ENCODE measurements at regions not wholly inside any gene's neighbourhood (a gene's known extent, or its start where the extent isn't known, plus 50 kb on each side); places are given as distances from the start of the nearest gene placed in this dataset.

DNA sequence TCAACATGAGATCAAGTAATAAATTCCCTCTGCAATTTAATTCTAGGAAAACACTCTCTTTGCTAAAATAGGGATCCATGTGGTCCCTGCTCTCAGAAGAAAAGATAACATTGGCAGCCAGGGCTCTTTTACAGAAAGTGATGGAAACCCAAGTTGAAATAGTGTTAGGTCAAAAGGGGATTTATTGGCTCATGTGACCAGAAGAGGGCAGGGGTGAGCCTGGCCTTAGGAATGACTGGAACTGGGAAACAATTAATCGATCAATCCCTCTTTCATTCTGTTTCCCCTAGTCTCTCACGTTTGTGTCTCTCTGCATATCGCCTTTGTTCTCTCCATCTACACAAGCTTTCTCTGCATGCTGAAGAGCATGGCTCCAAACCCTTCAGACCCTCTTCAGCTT lies 58.3 kb upstream of the ALDH1B1 start:
- Histone ChIP-seq H3K9me3 (ENCODE audit: low read length) (no peaks in the 10 kb centered on the region), H3K9ac (ENCODE audit: insufficient read depth, low read depth, low read length) (no peak overlapping the region), H3K79me2 (ENCODE audit: insufficient read depth, low read length) (no peaks in the 10 kb centered on the region), H3K4me3 (replicated peaks in 1 of 3; ENCODE audit: insufficient read depth in 1 of 3, low read depth in 2 of 3, low read length in 3 of 3) (no peak overlapping the region), H3K27me3 (ENCODE audit: control insufficient read depth in 1 of 2, insufficient read depth in 2 of 2, low read length in 2 of 2) (peaks cover 1 to 20% of the 10 kb centered on the region in 2 experiments; a peak in 2 of 5 replicates), H3K27ac (ENCODE audit: extremely low read length, insufficient read depth, low read length) (no peak overlapping the region), H3K4me2 (ENCODE audit: low read depth, low read length) (peak overlapping the region; percentile 18; the same call in 1 of the 2 replicates), H3K4me1 (ENCODE audit: insufficient read depth, low read length) (peaks cover 11% of the 10 kb centered on the region; the same call in 1 of the 2 replicates), H4K20me1 (ENCODE audit: insufficient read depth, low read length) (no peaks in the 10 kb centered on the region), H2AFZ (ENCODE audit: low read length) (no peak overlapping the region), H3K36me3 (replicated peaks in 1 of 2; ENCODE audit: control insufficient read depth in 1 of 2, insufficient read depth in 2 of 2, low read length in 2 of 2) (no peaks in the 10 kb centered on the region)
- peak; percentile 81 for FAIRE-seq
- peak; percentile 31 for DNase-seq (ENCODE audit: low spot score)
- ATAC-seq = peak; percentile 75
- intact Hi-C loops (cut with micrococcal nuclease; ENCODE audit: unreplicated experiment) (loop anchor here (1.0 kb wide), 2 partner anchors 29 to 66 kb away; no protein-coding TSS in a partner anchor), in situ Hi-C loops (cut with HindIII; ENCODE audit: extremely low pct_ligation_motif_present, low pct_unique_long_range_greater_than_20kb) (no loop called here)
- no peak for TF ChIP-seq EED (CRISPR knock-in tag; IDR thresholded peaks at IDR 0.05)
- no peak for TF ChIP-seq TEAD2 (CRISPR knock-in tag; IDR thresholded peaks at IDR 0.05)
- peak; percentile 68 for TF ChIP-seq STAG1 (CRISPR knock-in tag; IDR thresholded peaks at IDR 0.05)
- no peak for TF ChIP-seq ZNF879 (CRISPR knock-in tag; IDR thresholded peaks at IDR 0.05)
- peak; percentile 50 for TF ChIP-seq RAD21 (CRISPR knock-in tag; IDR thresholded peaks at IDR 0.05)
- TF ChIP-seq, protein P1, sequence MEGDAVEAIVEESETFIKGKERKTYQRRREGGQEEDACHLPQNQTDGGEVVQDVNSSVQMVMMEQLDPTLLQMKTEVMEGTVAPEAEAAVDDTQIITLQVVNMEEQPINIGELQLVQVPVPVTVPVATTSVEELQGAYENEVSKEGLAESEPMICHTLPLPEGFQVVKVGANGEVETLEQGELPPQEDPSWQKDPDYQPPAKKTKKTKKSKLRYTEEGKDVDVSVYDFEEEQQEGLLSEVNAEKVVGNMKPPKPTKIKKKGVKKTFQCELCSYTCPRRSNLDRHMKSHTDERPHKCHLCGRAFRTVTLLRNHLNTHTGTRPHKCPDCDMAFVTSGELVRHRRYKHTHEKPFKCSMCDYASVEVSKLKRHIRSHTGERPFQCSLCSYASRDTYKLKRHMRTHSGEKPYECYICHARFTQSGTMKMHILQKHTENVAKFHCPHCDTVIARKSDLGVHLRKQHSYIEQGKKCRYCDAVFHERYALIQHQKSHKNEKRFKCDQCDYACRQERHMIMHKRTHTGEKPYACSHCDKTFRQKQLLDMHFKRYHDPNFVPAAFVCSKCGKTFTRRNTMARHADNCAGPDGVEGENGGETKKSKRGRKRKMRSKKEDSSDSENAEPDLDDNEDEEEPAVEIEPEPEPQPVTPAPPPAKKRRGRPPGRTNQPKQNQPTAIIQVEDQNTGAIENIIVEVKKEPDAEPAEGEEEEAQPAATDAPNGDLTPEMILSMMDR (CRISPR knock-in tag; IDR thresholded peaks at IDR 0.05) = peak; percentile 71
- TF ChIP-seq BCL6 (CRISPR knock-in tag; IDR thresholded peaks at IDR 0.05) = no peak
- no peak for TF ChIP-seq BORCS8-MEF2B (CRISPR knock-in tag; IDR thresholded peaks at IDR 0.05)
- peak; percentile 84 for TF ChIP-seq ONECUT2 (CRISPR knock-in tag; IDR thresholded peaks at IDR 0.05)
- TF ChIP-seq SMC3 (IDR thresholded peaks at IDR 0.05; ENCODE audit: low read length) = peak; percentile 81
- no peak for TF ChIP-seq HNRNPL (IDR thresholded peaks at IDR 0.05; ENCODE audit: low read depth, low read length)
- no peak for TF ChIP-seq FOXA3 (CRISPR knock-in tag; IDR thresholded peaks at IDR 0.05)
- 1% methylated on average over 3 of the region's 3 CpGs for WGBS (ENCODE audit: low lambda C conversion rate)
- BruUV-seq (replicated peaks) = no TSS peak
- ChIA-PET CTCF (ENCODE audit: low intra/inter-chr PET ratio, low total read pairs) (interaction anchor here (0.6 to 1.2 kb wide), 2 partner anchors 66 to 421 kb away, joined by 3 read pairs; no protein-coding TSS in a partner anchor), POLR2A (no interaction called here)
